MM.1S (cell line): ENCODE measurements at regions not wholly inside any gene's neighbourhood (a gene's known extent, or its start where the extent isn't known, plus 50 kb on each side); places are given as distances from the start of the nearest gene placed in this dataset.

Source experiments
- EZH2 ChIP-seq: fragments of 300-600 bp; sonication (generic); optimal IDR thresholded peaks from 2 replicates; pipeline ENCODE3; 2017; ENCODE audit warnings: low read depth, mild to moderate bottlenecking, antibody characterized with exemption, low read length, mixed read lengths
- EZH2phosphoT487 ChIP-seq: fragments of 300-600 bp; sonication (generic); IDR thresholded peaks from 2 replicates; pipeline ENCODE4 v1.6.1; 2018; ENCODE audit warnings: antibody characterized with exemption, low read length
- TF ChIP-seq, protein P1 (sequence below): fragments of 300-600 bp; sonication (generic); IDR thresholded peaks from 2 replicates; pipeline ENCODE4 v1.5.1; 2016; ENCODE audit warnings: antibody characterized with exemption, low read length, mixed read lengths

DNA sequence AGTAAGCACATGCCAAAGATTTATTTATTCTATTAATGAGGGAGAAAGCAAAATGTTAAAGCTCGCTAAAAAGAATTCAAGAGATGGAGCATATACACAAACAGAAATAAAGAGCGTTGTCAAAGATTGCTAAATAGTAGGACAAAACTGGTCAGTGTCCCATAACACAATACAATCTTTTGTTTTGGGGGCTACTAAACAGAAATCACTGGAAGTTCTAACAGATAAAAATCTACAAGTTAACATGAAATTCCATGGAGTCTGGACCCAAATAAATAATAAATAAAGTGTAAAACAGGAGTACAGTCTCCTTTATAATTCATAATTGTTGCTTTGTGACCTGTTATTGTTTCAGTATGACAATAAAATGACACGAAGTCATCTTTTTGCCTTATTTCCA, 115.2 kb upstream of the CNTNAP4 start:
- TF ChIP-seq, protein P1, sequence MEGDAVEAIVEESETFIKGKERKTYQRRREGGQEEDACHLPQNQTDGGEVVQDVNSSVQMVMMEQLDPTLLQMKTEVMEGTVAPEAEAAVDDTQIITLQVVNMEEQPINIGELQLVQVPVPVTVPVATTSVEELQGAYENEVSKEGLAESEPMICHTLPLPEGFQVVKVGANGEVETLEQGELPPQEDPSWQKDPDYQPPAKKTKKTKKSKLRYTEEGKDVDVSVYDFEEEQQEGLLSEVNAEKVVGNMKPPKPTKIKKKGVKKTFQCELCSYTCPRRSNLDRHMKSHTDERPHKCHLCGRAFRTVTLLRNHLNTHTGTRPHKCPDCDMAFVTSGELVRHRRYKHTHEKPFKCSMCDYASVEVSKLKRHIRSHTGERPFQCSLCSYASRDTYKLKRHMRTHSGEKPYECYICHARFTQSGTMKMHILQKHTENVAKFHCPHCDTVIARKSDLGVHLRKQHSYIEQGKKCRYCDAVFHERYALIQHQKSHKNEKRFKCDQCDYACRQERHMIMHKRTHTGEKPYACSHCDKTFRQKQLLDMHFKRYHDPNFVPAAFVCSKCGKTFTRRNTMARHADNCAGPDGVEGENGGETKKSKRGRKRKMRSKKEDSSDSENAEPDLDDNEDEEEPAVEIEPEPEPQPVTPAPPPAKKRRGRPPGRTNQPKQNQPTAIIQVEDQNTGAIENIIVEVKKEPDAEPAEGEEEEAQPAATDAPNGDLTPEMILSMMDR = no peak
- no peak for TF ChIP-seq EZH2
- TF ChIP-seq EZH2phosphoT487 = no peak
